ENCODE measurements at regions not wholly inside any gene's neighbourhood (a gene's known extent, or its start where the extent isn't known, plus 50 kb on each side); places are given as distances from the start of the nearest gene placed in this dataset.

DNA sequence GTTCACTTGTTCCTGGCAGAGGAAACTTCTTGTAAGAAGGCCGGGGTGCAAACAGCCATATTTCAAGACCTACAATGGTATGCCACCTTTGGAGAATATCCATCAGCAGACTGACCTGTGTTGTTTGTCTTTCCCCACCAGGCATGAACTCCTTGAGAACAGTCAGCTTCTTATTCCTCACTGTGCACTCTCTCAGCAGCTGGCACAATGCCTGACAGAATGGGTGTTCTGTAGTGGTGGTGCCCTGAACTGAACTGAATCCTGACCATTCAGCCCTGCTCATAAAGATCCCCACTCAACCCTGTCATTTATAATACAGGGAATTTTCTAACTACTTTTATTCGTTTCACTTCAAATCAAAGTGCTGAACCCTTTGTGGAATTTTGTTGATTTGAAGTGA lies 206.9 kb downstream of the COX7C start:
- intact Hi-C loops (cut with DNase I; ENCODE audit: low total_unique reads) = no loop called here
- H3K4me3 ChIP-seq (ENCODE audit: low read depth, poor library complexity, severe bottlenecking) = no peak overlapping the region
- DNase-seq (ENCODE audit: low spot score in 2 of 2) = no peak
- WGBS, 2 donors = 42 to 64% methylated on average over 2 of the region's 2 CpGs
- TF ChIP-seq POLR2A (IDR thresholded peaks at IDR 0.05) = no peak
- TF ChIP-seq, protein P1, sequence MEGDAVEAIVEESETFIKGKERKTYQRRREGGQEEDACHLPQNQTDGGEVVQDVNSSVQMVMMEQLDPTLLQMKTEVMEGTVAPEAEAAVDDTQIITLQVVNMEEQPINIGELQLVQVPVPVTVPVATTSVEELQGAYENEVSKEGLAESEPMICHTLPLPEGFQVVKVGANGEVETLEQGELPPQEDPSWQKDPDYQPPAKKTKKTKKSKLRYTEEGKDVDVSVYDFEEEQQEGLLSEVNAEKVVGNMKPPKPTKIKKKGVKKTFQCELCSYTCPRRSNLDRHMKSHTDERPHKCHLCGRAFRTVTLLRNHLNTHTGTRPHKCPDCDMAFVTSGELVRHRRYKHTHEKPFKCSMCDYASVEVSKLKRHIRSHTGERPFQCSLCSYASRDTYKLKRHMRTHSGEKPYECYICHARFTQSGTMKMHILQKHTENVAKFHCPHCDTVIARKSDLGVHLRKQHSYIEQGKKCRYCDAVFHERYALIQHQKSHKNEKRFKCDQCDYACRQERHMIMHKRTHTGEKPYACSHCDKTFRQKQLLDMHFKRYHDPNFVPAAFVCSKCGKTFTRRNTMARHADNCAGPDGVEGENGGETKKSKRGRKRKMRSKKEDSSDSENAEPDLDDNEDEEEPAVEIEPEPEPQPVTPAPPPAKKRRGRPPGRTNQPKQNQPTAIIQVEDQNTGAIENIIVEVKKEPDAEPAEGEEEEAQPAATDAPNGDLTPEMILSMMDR (IDR thresholded peaks at IDR 0.05) = no peak

DNA sequence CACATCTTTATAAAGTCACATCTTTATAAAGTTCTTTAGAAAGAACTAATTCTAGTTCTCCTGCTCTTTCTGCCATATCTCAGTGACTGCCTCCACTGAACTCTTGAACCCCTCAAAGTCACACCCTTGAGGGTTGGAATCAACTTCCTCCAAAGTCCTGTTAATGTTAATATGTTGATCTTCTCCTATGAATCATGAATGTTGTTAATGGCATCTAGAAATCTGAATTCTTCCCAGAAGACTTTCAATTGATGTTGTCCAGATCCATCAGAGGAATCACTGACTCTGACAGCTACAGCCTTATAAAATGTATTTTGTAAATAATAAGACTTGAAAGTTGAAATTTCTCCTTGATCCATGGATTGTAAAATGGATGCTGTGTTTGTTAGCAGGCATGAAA lies 213.4 kb downstream of the COX7C start:
- no peak for TF ChIP-seq POLR2A (IDR thresholded peaks at IDR 0.05)
- TF ChIP-seq, protein P1 (IDR thresholded peaks at IDR 0.05) = no peak
- H3K4me3 ChIP-seq (ENCODE audit: low read depth, poor library complexity, severe bottlenecking) = no peak overlapping the region
- intact Hi-C loops (cut with DNase I; ENCODE audit: low total_unique reads) = no loop called here
- DNase-seq (ENCODE audit: low spot score in 2 of 2) = no peak

DNA sequence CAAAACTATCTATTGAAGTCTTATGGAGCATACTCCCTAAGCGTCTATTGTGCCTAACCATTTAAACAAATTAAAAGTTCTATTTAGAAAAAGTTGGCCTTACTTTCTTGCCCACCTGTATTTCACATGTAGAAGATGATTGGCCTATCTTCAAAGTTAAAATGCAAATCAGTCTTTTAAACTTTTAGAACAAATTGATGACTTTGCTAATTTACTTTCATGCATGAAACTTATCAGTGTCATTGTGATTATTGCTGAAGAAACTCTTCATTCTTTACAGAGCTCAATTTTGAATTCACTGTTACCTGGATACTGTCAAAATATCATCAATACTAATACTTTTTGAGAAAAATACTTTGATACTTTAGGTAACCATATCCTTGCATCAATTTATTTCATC lies 216.1 kb downstream of the COX7C start:
- H3K4me3 ChIP-seq (ENCODE audit: low read depth, poor library complexity, severe bottlenecking) = no peak overlapping the region
- intact Hi-C loops (cut with DNase I; ENCODE audit: low total_unique reads) = no loop called here
- TF ChIP-seq POLR2A (IDR thresholded peaks at IDR 0.05) = no peak
- TF ChIP-seq, protein P1 (IDR thresholded peaks at IDR 0.05) = no peak
- WGBS, 2 donors = 88 to 93% methylated on average over 1 of the region's 1 CpG
- no peak for DNase-seq (ENCODE audit: low spot score in 2 of 2)

DNA sequence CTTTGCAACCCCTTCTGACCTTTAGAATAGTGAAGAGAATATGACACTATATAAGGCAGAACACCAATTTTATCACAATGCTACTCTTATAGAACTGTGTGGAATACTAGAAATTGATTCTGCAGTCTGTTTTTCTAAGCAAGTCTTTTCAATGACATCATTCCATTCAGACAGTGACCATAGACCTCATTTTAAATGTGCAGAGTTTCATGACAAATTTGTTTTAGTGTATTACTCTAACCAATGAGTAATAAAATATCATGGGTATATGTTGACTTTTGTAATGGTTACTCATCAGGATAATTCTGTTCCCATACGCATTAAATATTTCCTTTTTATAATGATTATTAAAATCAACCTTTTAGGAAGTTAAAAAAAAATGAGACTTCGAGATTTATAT lies 219.9 kb downstream of the COX7C start:
- no peak for TF ChIP-seq POLR2A (IDR thresholded peaks at IDR 0.05)
- TF ChIP-seq, protein P1 (IDR thresholded peaks at IDR 0.05) = no peak
- intact Hi-C loops (cut with DNase I; ENCODE audit: low total_unique reads) = no loop called here
- no peak for DNase-seq (ENCODE audit: low spot score in 2 of 2)
- H3K4me3 ChIP-seq (ENCODE audit: low read depth, poor library complexity, severe bottlenecking) = no peak overlapping the region
- 81 to 89% methylated on average over 2 of the region's 2 CpGs for WGBS, 2 donors

DNA sequence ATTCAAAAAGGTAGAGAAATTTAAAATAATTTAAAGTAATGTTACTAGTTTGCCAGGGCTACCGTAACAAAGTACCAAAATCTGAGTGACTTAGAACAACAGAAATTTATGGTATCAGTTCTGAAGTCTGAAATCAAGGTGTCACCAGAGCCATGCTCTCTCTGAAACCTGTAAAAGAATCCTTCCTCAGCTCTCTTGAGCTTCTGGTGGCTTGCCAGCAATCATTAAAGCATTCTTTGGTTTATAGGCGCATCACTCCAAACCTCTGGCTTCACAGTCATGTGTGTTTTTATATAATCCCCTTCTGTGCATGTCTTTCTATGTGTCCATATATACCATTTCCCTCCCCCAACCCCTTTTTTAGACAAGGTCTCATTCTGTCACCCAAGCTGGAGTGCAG lies 220.3 kb downstream of the COX7C start:
- intact Hi-C loops (cut with DNase I; ENCODE audit: low total_unique reads) = no loop called here
- DNase-seq (ENCODE audit: low spot score in 2 of 2) = no peak
- no peak overlapping the region for H3K4me3 ChIP-seq (ENCODE audit: low read depth, poor library complexity, severe bottlenecking)
- TF ChIP-seq, protein P1 (IDR thresholded peaks at IDR 0.05) = no peak
- TF ChIP-seq POLR2A (IDR thresholded peaks at IDR 0.05) = no peak
- 92 to 96% methylated on average over 2 of the region's 2 CpGs for WGBS, 2 donors

DNA sequence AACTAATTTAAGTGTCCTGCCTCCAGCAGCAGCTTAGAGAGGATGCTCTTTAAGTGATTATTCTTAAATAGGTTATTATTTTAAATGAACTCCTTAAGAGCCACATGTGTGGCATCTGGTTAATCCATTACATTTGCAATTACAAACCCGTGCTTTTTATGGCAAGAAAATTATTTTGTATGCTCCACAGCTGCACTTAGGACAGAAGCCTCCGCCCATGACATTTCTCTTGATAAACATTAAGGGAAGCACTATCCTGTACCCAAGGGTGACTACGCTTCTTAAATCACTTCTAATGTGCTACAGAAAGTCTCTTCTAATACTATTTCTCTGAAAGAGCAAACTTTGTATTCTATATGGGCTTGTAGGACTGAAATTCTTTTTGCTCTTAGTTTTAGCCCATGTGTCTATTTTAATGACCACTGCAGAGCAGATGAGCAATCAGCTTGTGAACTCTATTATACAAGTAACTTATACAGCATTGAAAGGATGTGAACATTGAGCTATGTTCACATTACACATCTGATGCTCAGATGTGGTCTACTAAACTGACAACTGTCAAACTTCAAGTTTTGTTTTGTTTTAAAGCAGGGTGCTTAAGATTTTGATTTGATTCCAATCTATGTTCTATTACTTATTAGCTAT lies 223.4 kb downstream of the COX7C start:
- TF ChIP-seq, protein P1 (IDR thresholded peaks at IDR 0.05) = no peak
- TF ChIP-seq POLR2A (IDR thresholded peaks at IDR 0.05) = no peak
- no peak overlapping the region for H3K4me3 ChIP-seq (ENCODE audit: low read depth, poor library complexity, severe bottlenecking)
- 51 to 60% methylated on average over 3 of the region's 3 CpGs for WGBS, 2 donors
- intact Hi-C loops (cut with DNase I; ENCODE audit: low total_unique reads) = no loop called here
- no peak for DNase-seq (ENCODE audit: low spot score in 2 of 2)

Measured in lower leg skin (tissue), 4 donors.